ENCODE measurements at regions not wholly inside any gene's neighbourhood (a gene's known extent, or its start where the extent isn't known, plus 50 kb on each side); places are given as distances from the start of the nearest gene placed in this dataset.

DNA sequence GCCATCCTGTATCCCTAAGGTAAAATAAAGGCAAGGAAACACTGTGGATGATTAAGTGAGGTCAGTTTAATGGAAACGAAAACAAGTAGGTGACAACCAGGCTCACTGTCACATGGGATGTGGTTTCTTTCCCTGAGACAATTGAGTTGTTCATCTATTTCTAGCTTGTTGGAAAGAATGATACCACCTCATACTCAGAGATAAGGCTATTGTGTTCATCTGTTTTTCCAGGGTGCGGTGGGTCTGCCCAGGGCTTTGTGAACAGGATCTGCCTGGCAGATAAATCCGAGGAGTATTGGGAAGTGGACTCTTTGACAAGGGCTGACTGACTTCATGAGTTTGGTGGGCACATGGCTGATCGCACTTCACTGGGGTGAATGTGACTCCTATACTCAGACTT lies 80.8 kb upstream of the TIAM2 start:
- H3K79me2 ChIP-seq (ENCODE audit: control insufficient read depth, insufficient read depth, low read length) = no peaks in the 10 kb centered on the region
- TF ChIP-seq POLR2A (IDR thresholded peaks at IDR 0.05; ENCODE audit: low read depth, low read length) (no peak), JUN (IDR thresholded peaks at IDR 0.05; ENCODE audit: borderline replicate concordance, insufficient read depth, insufficient read length, low read depth) (peak; percentile 44), GATA2 (IDR thresholded peaks at IDR 0.05; ENCODE audit: insufficient read depth, insufficient read length, low read depth, low read length) (peak; percentile 50), FOS (IDR thresholded peaks at IDR 0.05; ENCODE audit: borderline replicate concordance, insufficient read depth, low read length) (peak; percentile 9)
- intact Hi-C loops (cut with micrococcal nuclease) = no loop called here
- no peak overlapping the region for H3K4me3 ChIP-seq (replicated peaks in 1 of 3; ENCODE audit: insufficient read depth in 1 of 3, low read depth in 1 of 3, low read length in 3 of 3)
- dilution Hi-C loops (cut with MboI; ENCODE audit: extremely low pct_ligation_motif_present, low sequenced_read_pairs) = no loop called here
- H3K9ac ChIP-seq (replicated peaks; ENCODE audit: extremely low read depth, insufficient read depth, low read length) = no peak overlapping the region
- no peak overlapping the region for H3K27ac ChIP-seq (ENCODE audit: insufficient read depth, low read depth, low read length)
- POLR2A ChIA-PET = no interaction called here
- FAIRE-seq = peak; percentile 90
- no peaks in the 10 kb centered on the region for H3K27me3 ChIP-seq (ENCODE audit: control insufficient read depth in 2 of 2, insufficient read depth in 2 of 2, low read length in 2 of 2)
- CTCF ChIA-PET = interaction anchor here (1.1 kb wide), 1 partner anchor 46 kb away, joined by 4 read pairs; no protein-coding TSS in a partner anchor
- no TSS peak for BruUV-seq (replicated peaks)
- H4K20me1 ChIP-seq (replicated peaks; ENCODE audit: control insufficient read depth, extremely low read depth, insufficient read depth, low read length) = no peaks in the 10 kb centered on the region
- H3K36me3 ChIP-seq (ENCODE audit: control insufficient read depth in 2 of 2, extremely low read depth in 1 of 2, insufficient read depth in 2 of 2, low read length in 2 of 2) = no peaks in the 10 kb centered on the region
- peak; percentile 74 for DNase-seq (ENCODE audit: low read depth, low spot score)
- H3K9me1 ChIP-seq (replicated peaks; ENCODE audit: control insufficient read depth, extremely low read depth, insufficient read depth, low read length) = no peaks in the 10 kb centered on the region
- no peaks in the 10 kb centered on the region for H3K9me3 ChIP-seq (replicated peaks; ENCODE audit: control insufficient read depth, insufficient read depth, low read length)
- peaks cover 9% of the 10 kb centered on the region for H3K4me1 ChIP-seq (ENCODE audit: control insufficient read depth, extremely low read depth, insufficient read depth, low read length)
- no peak overlapping the region for H3K4me2 ChIP-seq (ENCODE audit: insufficient read depth, low read length)
- H2AFZ ChIP-seq (ENCODE audit: low read depth, low read length) = no peak overlapping the region

DNA sequence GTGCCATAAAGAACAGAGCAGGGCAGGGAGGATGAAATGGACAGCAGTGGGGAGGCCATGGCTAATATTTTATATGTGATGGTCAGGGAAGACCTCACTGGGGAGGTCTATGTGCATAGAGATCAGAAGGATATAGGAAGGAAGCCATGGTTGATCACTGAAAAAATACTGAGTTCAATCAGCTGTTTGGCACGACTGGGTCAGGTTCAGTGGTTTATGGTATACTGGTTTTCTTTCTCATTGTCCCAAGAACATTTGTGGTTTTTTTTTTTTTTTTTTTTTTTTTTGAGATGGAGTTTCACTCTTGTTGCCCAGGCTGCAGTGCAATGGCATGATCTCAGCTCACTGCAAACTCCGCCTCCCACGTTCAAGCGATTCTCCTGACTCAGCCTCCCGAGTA lies 78.3 kb upstream of the TIAM2 start:
- BruUV-seq (replicated peaks) = no TSS peak
- ChIA-PET POLR2A (interaction anchor here (0.7 kb wide), 1 partner anchor 237 kb away, joined by 4 read pairs; no protein-coding TSS in a partner anchor), CTCF (interaction anchor here (0.8 kb wide), 1 partner anchor 11 kb away, joined by 3 read pairs; no protein-coding TSS in a partner anchor)
- TF ChIP-seq MYC (IDR thresholded peaks at IDR 0.05; ENCODE audit: low read depth, low read length) (no peak), POLR2A (IDR thresholded peaks at IDR 0.05; ENCODE audit: low read depth, low read length) (no peak), FOS (IDR thresholded peaks at IDR 0.05; ENCODE audit: borderline replicate concordance, insufficient read depth, low read length) (no peak), JUN (IDR thresholded peaks at IDR 0.05; ENCODE audit: borderline replicate concordance, insufficient read depth, insufficient read length, low read depth) (no peak), POLR2AphosphoS5 (IDR thresholded peaks at IDR 0.05; ENCODE audit: insufficient read depth, low read depth, low read length) (no peak), GATA2 (IDR thresholded peaks at IDR 0.05; ENCODE audit: insufficient read depth, insufficient read length, low read depth, low read length) (no peak), EZH2 (IDR thresholded peaks at IDR 0.05; ENCODE audit: borderline replicate concordance, low read depth, low read length, severe bottlenecking) (no peak)
- TF ChIP-seq, protein P1, sequence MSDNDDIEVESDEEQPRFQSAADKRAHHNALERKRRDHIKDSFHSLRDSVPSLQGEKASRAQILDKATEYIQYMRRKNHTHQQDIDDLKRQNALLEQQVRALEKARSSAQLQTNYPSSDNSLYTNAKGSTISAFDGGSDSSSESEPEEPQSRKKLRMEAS (IDR thresholded peaks at IDR 0.05; ENCODE audit: insufficient read depth, insufficient read length) = no peak
- TF ChIP-seq, protein P2, sequence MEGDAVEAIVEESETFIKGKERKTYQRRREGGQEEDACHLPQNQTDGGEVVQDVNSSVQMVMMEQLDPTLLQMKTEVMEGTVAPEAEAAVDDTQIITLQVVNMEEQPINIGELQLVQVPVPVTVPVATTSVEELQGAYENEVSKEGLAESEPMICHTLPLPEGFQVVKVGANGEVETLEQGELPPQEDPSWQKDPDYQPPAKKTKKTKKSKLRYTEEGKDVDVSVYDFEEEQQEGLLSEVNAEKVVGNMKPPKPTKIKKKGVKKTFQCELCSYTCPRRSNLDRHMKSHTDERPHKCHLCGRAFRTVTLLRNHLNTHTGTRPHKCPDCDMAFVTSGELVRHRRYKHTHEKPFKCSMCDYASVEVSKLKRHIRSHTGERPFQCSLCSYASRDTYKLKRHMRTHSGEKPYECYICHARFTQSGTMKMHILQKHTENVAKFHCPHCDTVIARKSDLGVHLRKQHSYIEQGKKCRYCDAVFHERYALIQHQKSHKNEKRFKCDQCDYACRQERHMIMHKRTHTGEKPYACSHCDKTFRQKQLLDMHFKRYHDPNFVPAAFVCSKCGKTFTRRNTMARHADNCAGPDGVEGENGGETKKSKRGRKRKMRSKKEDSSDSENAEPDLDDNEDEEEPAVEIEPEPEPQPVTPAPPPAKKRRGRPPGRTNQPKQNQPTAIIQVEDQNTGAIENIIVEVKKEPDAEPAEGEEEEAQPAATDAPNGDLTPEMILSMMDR (IDR thresholded peaks at IDR 0.05; ENCODE audit: extremely low read depth in 1 of 2, insufficient read depth in 1 of 2, low read depth in 1 of 2, low read length in 2 of 2) = no peak
- FAIRE-seq = no peak
- intact Hi-C loops (cut with micrococcal nuclease) = no loop called here
- H3K4me1 ChIP-seq (ENCODE audit: control insufficient read depth, extremely low read depth, insufficient read depth, low read length) = peaks cover 16% of the 10 kb centered on the region
- no peaks in the 10 kb centered on the region for H4K20me1 ChIP-seq (replicated peaks; ENCODE audit: control insufficient read depth, extremely low read depth, insufficient read depth, low read length)
- no peak for DNase-seq (ENCODE audit: low read depth, low spot score)
- dilution Hi-C loops (cut with MboI; ENCODE audit: extremely low pct_ligation_motif_present, low sequenced_read_pairs) = no loop called here
- no peaks in the 10 kb centered on the region for H3K27me3 ChIP-seq (ENCODE audit: control insufficient read depth in 2 of 2, insufficient read depth in 2 of 2, low read length in 2 of 2)
- H3K4me2 ChIP-seq (ENCODE audit: insufficient read depth, low read length) = no peak overlapping the region
- no peaks in the 10 kb centered on the region for H3K79me2 ChIP-seq (ENCODE audit: control insufficient read depth, insufficient read depth, low read length)
- no peak overlapping the region for H3K27ac ChIP-seq (ENCODE audit: insufficient read depth, low read depth, low read length)
- no peak overlapping the region for H3K4me3 ChIP-seq (replicated peaks in 1 of 3; ENCODE audit: insufficient read depth in 1 of 3, low read depth in 1 of 3, low read length in 3 of 3)
- no peaks in the 10 kb centered on the region for H3K9me3 ChIP-seq (replicated peaks; ENCODE audit: control insufficient read depth, insufficient read depth, low read length)
- H2AFZ ChIP-seq (ENCODE audit: low read depth, low read length) = no peak overlapping the region
- H3K9me1 ChIP-seq (replicated peaks; ENCODE audit: control insufficient read depth, extremely low read depth, insufficient read depth, low read length) = no peaks in the 10 kb centered on the region
- no peak overlapping the region for H3K9ac ChIP-seq (replicated peaks; ENCODE audit: extremely low read depth, insufficient read depth, low read length)
- no peaks in the 10 kb centered on the region for H3K36me3 ChIP-seq (ENCODE audit: control insufficient read depth in 2 of 2, extremely low read depth in 1 of 2, insufficient read depth in 2 of 2, low read length in 2 of 2)
